ENCODE measurements at regions not wholly inside any gene's neighbourhood (a gene's known extent, or its start where the extent isn't known, plus 50 kb on each side); places are given as distances from the start of the nearest gene placed in this dataset.

DNA sequence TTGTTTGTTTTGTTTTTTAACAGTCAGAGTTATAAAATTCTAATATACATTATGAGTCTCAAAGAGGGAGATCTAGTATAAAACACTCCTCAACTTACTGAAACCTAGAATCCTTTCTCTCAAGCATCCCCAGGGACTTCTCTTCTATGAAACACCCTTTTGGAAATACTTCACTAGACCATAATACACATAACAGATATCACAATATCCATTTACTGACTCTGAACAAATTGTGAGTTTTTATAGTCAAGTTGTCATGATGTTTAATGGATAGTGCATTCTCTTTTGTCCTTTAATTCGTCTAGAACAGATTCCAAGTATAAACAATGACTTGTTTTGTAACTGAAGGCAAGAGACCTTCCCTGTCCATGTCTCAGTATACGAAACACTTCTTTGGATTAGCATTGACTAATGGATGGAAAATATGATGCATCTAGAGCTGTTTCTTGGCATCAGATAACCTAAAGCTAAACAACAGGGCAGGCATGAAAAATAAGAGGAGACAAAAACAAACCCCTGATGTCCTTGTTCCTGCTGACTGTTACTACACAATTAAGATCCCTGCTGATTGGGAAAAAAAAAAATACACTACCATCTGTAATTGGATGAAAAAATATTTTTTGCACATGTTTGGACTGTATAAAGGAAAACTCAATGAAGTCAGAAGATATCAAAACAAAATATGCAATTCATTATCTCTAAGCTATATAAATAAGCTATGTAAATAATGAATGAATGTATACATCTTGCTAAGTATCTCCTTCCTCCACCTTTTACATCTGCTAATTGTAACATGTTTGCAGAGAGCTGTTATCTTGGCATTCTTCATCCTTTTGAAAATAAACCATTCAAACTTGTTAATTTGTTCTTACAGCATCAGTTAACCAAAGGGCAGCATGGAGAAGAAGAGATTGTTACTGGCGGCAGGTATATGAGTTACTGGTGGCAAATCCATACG, 214.2 kb downstream of the LACC1 start:
- DNase-seq (ENCODE audit: low read depth in 3 of 3): no peak

DNA sequence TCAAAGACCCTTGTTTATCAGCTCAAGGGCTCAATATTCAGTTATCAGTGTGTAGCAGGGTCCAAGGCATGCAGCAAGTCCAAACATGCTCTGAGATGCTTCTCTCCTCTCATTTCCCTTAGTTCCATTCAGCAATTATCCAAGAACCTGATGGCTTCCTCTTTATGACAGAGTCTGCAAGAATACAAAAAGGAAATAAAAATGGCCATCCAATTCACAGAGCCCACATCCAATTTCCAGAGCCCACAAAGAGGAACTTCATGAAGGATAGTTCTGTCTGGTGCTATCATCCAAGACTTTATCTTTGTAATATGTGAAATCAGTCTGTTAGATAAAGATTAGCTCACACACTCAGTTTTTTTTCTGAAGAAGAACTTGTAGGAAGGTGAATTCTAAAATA, 217.2 kb downstream of the LACC1 start:
- no peak for DNase-seq (ENCODE audit: low read depth in 3 of 3)

DNA sequence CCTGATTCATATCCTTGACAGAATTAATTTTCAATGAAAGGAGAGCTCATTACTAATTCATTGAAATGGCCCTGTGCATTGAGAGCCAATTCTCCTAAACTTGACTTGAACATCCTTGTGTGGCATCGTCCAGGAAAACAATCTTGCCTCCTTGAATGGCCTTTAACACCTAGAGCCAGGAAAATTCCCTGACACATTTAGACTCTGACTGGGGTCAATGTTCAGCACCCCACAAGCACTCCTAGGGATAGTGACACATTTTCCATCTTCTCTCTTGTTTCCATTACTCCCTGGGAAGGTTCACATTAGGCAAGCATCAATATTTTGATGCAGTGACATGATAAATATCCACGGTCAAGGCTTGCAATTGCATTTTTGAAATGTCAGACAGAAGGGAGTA, 218.9 kb downstream of the LACC1 start:
- no peak for DNase-seq (ENCODE audit: low read depth in 3 of 3)

DNA sequence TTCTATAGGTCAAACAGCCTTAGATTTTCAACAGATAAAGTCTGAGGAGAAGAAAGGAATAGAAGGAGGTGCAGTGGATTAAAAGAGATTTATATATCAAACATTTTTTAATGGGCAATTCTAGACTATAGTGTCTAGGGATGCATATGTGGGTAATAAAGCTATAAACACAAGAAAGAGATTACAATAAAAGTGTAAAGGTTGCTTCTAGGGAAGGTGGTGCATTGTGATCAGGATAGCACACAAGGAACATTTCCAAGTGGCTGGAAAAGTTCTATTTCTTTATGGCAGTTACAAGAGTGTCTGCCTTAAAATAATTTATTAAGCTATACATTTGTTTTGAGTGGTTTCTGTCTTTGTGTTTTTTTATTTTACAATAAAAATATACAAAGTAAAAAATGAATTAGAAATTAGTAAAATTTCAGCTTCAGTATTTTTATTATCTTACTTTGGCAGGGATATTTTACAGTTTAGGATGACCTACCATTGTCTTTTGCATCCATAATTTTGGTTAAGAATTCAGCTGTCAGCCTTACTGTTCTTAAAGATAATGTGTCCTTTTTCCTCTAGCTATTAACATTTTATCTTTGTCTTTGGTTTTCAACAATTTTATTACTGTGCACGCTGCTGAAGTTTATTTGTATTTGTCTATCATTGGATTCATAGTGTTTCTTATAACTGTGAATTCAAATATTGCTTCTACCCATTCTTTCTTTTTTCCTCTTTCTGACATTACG, 221.8 kb downstream of the LACC1 start:
- no peak for DNase-seq (ENCODE audit: low read depth in 3 of 3)

DNA sequence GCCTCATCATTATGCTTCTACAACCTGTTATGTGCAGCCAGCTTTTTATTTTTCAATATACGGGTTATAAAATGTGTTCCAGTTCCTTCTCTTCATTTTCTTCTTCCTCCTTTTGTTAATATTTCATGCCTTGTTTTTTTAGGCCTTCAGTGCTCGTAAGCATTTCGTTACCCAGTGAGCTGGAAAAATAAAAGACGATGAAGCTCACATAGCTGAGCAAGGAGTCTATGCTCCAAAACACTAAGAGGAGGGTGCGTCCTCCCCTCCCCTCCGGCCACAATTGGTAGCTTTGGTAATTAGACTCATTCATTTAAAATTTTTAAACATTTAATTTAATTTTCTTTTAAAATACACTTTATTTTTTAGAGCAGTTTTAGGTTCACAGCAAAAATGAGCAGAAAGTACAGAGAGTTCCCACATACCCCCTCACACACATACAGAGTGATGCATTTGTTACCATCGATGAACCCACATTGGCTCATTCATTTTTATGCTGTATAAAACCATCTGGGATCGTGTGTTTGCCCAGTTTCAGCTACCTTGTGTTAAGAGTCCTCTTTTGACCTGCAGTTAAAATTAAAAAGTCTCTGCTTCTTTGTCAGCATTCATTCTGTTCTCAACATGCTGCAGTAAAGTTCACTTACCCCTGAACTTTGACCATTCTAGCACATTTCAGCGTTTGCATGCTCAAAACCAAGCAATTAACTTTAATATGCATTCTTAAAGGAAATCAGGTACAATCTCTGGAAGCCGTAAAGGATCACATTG, 223.9 kb downstream of the LACC1 start:
- DNase-seq (ENCODE audit: low read depth in 3 of 3): no peak

DNA sequence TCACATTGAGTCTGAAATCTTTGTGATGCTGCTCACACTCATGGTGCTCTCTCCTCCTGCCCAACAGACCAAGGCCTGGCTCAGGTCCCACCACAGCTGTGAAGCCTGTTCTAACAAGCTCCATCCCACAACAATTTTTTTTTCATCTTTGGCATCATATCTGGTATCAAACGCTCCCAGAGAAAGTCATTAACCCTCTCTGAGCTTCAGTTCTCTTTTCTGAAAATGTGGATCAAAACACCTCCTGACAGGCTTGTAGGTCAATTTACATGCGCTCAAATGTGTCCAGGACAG, 224.4 kb downstream of the LACC1 start:
- DNase-seq (ENCODE audit: low read depth in 3 of 3): no peak

DNA sequence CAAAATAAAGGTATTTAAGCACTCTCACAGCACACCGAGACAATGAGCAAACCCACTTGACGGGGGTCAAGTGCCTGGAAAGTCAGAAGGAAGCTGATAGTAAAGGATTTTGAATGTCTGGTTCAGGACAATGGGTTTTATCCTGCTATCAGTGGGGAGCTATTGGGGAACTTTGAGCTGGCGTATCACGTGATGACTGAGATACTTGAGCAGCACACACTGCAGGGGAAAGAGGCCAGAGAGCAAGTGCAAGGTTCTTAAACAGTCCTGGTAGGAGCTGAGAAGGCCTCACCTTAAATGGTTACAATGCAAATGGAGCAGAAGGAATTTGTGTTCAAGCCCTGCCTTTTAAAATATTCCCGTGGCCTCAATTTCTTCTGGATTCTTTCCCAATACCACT, 225.3 kb downstream of the LACC1 start:
- DNase-seq (ENCODE audit: low read depth in 3 of 3): no peak

DNA sequence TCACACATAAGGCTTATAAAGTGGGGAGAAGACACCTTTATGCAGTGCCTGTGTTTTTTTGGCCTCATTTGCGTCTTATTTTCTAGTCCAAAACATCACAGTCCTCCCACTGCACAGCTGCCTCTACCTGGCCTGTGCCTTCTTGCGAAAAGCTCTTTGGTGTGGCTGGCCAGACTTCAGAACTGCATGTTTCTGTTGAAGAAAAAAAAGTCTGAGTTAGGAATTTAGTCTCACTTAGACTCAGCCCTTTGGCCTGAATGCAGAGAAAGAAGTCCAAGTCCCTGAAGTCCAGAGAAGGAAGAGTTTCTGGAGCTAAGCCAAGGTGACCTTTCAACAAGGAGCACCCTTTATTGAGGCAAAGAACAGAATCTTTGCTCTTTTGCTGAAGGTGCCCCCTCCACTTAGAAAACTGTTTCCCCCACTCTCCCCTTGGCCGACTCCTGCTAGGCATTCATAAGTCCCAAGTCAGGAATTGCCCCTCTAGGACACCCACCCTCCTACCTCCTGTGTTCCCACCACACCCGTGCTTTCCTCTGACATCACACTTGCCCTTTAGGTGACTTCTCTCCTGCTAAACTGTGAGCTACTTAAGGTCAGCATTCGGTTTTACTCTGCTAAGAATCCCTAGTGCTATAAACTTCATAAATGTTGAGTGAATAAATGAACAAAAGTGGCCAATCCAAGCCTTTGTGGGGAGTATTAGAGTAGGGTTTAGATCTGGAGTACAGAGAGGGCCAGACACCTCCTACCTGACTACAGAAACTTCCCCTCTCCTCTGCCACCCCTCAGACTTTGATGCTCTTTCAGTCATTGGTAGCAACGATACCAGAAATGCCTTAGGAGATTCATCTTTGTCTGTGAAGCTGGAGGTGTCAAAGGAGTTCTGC, 226.8 kb downstream of the LACC1 start:
- DNase-seq (ENCODE audit: low read depth in 3 of 3): no peak

DNA sequence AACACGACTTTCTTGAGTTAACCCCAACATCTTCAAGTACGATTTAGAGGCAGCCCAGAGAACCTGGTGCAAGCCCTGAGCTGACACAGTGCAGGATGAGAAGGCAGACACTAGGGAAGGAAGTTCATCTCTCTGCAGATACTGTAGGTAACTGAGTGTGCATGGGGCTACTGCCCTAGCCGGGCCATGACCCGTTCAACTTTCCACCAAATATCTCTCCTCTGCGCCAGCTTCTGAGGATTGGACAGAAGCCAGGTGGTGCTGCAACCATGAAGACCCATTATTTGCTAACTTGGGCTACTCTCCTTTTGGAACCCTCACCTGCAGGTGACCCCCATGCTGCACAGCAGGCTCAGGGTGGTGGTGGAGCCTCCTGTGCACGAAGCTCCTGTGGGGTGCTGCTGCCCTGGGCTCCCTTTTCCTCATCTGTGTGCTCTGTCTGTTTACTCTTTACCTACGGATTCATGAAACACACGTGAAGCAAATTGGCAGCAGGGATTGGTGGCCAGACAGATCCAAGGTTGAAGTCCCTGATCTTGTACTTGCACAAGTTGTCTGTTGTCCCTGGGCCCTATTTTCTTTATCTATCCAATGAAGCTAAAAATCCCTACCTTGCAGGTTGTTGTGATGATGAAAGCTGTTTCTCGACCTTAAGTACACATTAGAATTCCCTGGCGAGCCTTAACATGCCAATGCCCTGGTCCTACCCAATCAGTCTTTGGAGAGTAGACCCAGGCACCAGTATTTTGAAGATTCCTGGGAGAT, 227.8 kb downstream of the LACC1 start:
- DNase-seq (ENCODE audit: low read depth in 3 of 3): no peak

DNA sequence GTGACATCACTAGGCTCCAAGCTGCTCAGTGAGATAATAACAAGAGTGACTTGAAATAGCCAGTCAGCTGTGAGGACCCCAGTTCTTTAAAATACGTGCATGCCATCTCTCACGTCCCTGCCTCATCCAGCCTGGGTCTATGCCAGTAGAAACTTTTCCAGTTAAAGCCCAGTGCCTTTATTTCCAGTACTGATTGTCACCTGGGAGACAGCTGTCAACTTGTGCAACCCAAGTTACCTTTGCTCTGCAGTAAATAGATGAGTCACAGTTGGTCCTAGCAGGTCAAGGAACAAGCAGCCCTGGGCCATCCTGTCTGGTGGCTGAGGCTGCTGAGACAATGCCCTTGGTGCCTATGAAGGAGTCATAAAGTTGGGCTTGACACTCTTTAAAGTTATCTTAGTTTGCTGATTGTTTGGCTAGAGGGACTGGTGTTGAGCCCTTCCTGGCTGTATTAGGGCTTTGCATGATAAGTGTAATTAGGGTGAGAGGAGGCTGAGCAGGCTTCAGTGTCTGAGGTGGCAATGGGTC, 228.7 kb downstream of the LACC1 start:
- no peak for DNase-seq (ENCODE audit: low read depth in 3 of 3)

DNA sequence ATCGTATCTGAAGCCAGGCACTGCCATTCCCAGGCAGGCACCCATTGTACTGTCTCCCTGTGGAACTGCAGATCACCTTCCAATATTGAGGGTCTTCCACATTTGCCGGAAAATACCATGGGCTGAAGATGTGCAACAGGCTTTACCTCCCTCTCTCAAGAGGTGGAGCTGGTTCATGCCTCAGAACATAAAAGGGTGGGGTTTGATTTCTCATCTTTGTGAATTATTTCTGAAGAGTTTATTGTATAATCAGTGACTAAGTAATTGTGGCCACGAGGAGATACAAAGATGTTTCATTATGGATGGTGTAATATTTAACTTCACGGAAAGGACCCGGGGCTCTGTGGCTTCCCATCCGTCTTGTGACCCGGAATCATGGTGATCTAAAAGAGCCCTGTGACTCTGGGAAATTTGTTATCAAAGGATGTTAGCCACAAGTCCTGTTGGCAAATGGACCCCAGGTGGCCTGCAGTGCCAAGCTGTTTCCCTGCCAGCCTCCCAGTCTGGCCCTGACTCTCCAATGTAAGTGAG, 230.5 kb downstream of the LACC1 start:
- DNase-seq (ENCODE audit: low read depth in 3 of 3): no peak

DNA sequence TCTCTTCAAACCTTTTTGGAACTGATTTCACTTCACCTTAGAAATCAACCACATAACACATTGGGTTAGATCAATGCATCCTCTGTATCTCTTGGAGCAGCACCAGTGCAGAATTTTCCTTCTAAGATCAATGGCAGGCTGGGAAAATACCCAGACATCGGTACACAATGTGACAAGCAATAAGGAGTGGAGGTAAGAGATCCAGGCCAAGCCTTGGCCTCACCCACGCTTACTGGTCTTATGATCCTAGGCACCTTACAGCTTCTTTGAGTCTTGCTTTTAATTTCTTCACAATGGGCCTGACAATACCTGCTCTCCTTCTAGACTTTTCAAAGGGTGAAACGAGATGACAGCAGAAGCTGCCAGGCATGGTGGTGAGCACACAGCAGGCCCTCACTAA, 232.0 kb downstream of the LACC1 start:
- no peak for DNase-seq (ENCODE audit: low read depth in 3 of 3)

DNA sequence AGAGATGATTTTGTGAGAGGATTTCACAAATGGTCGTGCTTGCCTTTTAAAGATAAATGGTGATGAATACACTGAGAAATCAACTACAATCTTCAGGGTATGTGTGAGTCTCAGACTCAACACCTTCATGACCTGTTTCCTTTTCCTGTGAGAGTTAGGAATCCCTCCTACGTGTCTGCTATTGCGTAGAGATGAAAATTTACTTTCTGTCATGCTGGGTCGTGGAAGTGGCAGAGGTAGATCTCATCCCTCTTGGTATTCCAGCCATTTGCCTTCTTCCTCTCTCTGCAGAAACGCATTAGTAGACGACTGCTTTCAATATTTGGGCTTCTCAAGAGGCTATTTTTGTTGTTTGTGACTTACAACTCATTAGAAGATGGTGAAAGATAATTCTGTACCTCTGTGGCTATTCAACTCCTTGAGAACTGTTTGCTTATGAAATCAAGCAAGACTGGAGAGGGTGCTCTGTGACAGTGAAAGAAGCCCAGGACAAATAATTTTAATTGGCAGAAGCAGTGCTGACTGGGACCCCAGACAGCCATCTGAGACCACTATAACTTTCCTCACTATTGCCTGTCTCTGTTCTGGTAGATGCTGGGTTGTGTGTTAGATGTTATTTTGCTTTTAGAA, 233.1 kb downstream of the LACC1 start:
- DNase-seq (ENCODE audit: low read depth in 3 of 3): no peak

DNA sequence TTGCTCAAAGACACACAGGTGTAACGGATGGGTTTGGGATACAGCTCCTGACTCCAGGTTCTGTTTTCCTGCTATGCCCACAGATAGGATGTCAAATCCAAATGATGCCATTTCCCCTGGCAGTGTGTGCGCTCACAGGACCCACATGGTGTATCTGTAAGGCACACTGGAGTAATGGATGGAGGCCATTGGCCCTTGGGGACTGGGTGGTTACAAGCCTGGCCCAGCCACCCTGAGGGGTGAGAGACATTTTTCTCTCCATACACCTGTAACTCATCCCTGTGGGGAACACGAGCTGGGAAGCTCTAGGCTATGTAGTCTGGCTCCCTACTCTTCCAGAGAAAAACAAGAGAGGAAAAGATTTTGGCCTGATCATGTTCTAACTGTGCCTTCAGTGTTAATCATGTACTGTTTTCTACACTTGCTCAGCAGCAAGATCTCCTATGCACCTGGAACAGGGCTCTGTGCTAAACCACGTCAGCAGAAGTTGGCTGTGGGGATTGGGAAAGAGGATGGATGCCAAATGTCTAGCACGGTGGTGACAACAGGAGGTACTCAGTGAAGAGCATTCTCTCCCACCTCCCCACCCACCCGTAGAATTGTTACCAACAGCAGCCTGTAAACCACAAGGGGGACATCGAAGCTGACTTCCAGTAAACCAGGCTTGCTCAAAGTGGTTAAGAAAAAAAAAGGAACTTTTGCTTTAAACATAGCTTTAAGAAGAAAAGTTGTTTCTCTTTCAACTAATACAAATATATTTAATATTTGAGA, 237.0 kb downstream of the LACC1 start:
- no peak for DNase-seq (ENCODE audit: low read depth in 3 of 3)

DNA sequence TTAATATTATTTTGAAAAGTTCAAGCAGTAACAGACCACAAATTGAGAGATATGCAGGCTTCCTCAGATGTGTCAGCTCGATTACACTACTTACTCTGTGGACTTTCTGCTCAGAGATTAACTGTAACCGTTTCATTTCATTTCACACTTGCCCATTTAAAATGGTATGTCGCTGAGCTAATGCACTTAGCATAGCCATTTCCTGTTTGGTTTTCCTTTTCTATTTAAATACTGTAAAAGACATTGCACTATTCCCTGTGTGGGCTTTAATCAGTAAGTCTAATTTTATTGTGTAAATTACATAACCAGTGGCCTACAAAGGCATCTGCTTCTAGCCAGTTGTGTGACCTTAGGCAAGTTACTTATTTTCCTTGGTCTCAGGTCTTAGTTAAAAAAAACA, 237.6 kb downstream of the LACC1 start:
- DNase-seq (ENCODE audit: low read depth in 3 of 3): no peak

DNA sequence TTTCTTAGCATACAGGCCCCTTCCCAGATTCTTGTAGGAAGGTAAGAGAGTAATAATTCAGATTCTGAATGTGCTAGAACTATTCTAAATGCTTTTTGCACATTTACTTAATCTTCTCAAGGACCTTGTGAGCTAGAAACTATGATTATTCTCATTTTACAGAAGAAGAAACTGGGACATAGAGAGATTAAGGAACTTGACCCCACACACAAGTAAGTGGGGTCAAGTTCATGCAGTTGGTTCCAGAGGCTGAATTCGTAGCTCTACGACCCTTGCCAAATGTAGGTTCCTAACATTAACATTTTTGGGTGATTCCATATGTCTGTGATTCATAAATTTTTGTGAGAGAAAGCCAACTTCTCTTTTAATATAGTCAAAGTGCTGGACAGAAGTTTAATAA, 238.1 kb downstream of the LACC1 start:
- DNase-seq (ENCODE audit: low read depth in 3 of 3): no peak

DNA sequence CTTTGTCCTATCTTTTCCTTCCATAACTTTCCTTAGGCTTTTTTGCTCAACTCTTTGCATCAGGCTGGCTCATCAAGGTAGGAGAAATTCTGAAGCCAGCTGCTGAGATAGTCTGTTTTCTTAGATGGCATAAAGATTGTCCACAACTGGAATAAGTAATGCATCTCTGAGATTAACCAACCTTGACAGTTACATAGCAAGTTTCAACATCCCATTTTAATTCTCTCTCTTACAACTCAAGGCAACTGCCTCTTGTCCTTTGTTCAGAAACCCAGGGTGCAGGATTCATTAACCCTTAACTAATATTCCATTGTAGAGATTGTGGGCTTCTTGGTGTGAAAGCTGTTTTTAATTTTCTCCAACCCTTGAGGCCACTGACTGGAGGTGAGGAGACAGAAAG, 239.2 kb downstream of the LACC1 start:
- DNase-seq (ENCODE audit: low read depth in 3 of 3): no peak

DNA sequence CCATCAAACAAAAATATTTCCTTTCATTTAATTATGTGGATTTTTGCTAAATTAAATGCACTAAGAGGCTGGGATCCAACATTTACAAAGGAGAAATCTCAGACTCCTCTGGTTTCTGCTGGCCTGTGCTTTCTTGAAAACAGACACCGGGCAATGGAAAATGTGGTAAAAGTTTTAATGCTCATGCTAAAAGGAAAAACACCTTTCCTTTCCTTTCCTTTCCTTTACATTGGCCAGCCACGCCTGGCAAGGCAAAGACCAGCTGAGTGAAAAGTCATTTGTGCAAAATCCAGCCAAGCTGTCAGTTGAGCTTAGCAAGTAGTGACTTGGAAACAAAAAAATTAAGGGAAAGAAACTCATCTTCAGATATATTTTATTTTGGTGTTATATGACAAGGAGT, 240.3 kb downstream of the LACC1 start:
- no peak for DNase-seq (ENCODE audit: low read depth in 3 of 3)
